PC-9 (cell line): ENCODE measurements at regions not wholly inside any gene's neighbourhood (a gene's known extent, or its start where the extent isn't known, plus 50 kb on each side); places are given as distances from the start of the nearest gene placed in this dataset.

ENCODE experiments used
- BruUV-seq: library from RNA; stranded (reverse); fragments of 400-500 nt; replicated peaks from 2 replicates; lab custom pipeline; 2021; lab: Mats Ljungman, UMichigan
- CTCF ChIA-PET: fragments of 300-600 bp; sonication (Branson Sonifier 250); formaldehyde crosslinking; loops from one replicate; lab custom pipeline; 2022; ENCODE audit warnings: antibody characterized with exemption; lab: Charles Lee
- POLR2A ChIA-PET: fragments of 300-600 bp; sonication (Branson Sonifier 250); formaldehyde crosslinking; loops from one replicate; lab custom pipeline; 2022; ENCODE audit warnings: antibody characterized with exemption; ENCODE audit not compliant: unreplicated experiment; lab: Charles Lee
- DNase-seq, 2 experiments: peaks; one replicate each; pipeline versions ENCODE4 v3.0.0 to v3.0.0-alpha.2; 2015 to 2022; ENCODE audit warnings: mixed read lengths in 1 of 2
- H2AFZ ChIP-seq: fragments of 200-600 bp; sonication (generic); 2 replicates; pipeline ENCODE4 v1.8.1; 2017; ENCODE audit warnings: antibody characterized with exemption
- H3F3A ChIP-seq: fragments of 200-600 bp; sonication (generic); 2 replicates; pipeline ENCODE4 v1.8.1; 2017; ENCODE audit warnings: antibody characterized with exemption, mild to moderate bottlenecking, low read depth; ENCODE audit not compliant: insufficient read depth
- H3K27ac ChIP-seq: fragments of 200-600 bp; sonication (generic); 2 replicates; pipeline ENCODE4 v1.6.1; 2016; ENCODE audit warnings: mixed run types
- H3K27me3 ChIP-seq: fragments of 200-600 bp; sonication (generic); 2 replicates; pipeline ENCODE4 v1.6.1; 2016; ENCODE audit warnings: low read depth, mixed run types; ENCODE audit not compliant: insufficient read depth
- H3K36me3 ChIP-seq: fragments of 200-600 bp; sonication (generic); 2 replicates; pipeline ENCODE4 v1.6.1; 2016; ENCODE audit warnings: low read depth, mixed run types
- H3K4me1 ChIP-seq: fragments of 200-600 bp; sonication (generic); replicated peaks from 2 replicates; pipeline ENCODE4 v1.6.1; 2016; ENCODE audit warnings: mixed run types; ENCODE audit not compliant: insufficient read depth
- H3K4me2 ChIP-seq: fragments of 200-600 bp; sonication (generic); 2 replicates; pipeline ENCODE4 v1.6.1; 2017; ENCODE audit warnings: mixed run types
- H3K4me3 ChIP-seq: fragments of 200-600 bp; sonication (generic); 2 replicates; pipeline ENCODE4 v1.6.1; 2016; ENCODE audit warnings: mixed run types
- H3K79me2 ChIP-seq: fragments of 200-600 bp; sonication (generic); 2 replicates; pipeline ENCODE4 v1.6.1; 2017; ENCODE audit warnings: low read depth, mixed run types
- H3K9me2 ChIP-seq: fragments of 200-600 bp; sonication (generic); 2 replicates; pipeline ENCODE4 v1.8.1; 2017; ENCODE audit warnings: mild to moderate bottlenecking; ENCODE audit not compliant: insufficient read depth
- H3K9me3 ChIP-seq: fragments of 200-600 bp; sonication (generic); 2 replicates; pipeline ENCODE4 v1.8.1; 2016; ENCODE audit warnings: low read depth; ENCODE audit not compliant: insufficient read depth
- H4K20me1 ChIP-seq: fragments of 200-600 bp; sonication (generic); 2 replicates; pipeline ENCODE4 v1.8.1; 2017; ENCODE audit not compliant: insufficient read depth
- EZH2 ChIP-seq: fragments of 200-600 bp; sonication (generic); IDR thresholded peaks from 2 replicates; pipeline ENCODE4 v1.8.0; 2017; ENCODE audit warnings: antibody characterized with exemption, low read depth
- intact Hi-C: fragments of 100-400 bp; cut with micrococcal nuclease; formaldehyde crosslinking; loops from one replicate; pipeline ENCODE4 v1.10.0; 2022; ENCODE audit not compliant: unreplicated experiment
- TF ChIP-seq, protein P1 (sequence below): fragments of 200-600 bp; sonication (generic); conservative IDR thresholded peaks from 2 replicates; pipeline ENCODE4 v1.6.1; 2017; ENCODE audit warnings: mixed run types, antibody characterized with exemption, mild to moderate bottlenecking, moderate library complexity

DNA sequence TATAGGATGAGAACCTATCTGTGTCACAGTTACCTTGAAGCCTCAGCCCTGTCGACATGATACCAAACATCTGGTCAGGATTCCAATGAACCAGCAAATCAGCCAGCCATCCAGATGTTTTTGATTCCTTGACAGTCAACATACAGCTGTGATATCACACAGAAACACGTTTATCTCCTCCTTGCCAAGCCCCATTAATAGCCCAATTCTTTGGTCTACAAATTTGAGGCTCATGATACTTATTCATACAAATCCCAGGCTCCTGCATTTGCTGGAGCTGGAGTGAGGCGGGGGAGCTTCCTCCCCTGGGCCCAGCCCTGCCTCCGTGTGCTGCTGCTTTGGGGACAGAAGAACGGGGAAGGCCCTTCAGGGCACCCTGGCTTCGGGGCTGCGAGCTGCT lies 611.6 kb upstream of the SALL3 start:
- BruUV-seq: no TSS peak
- POLR2A ChIA-PET: no interaction called here
- Histone ChIP-seq H3K4me1 (no peaks in the 10 kb centered on the region), H3K9me3 (no peaks in the 10 kb centered on the region), H3K36me3 (no peaks in the 10 kb centered on the region), H3K9me2 (no peaks in the 10 kb centered on the region), H3F3A (no peaks in the 10 kb centered on the region), H4K20me1 (no peaks in the 10 kb centered on the region), H2AFZ (no peak overlapping the region), H3K27ac (no peak overlapping the region), H3K4me3 (no peak overlapping the region), H3K79me2 (no peaks in the 10 kb centered on the region), H3K27me3 (peaks cover 48% of the 10 kb centered on the region), H3K4me2 (no peak overlapping the region)
- intact Hi-C loops: no loop called here
- no peak for DNase-seq
- CTCF ChIA-PET: no interaction called here
- TF ChIP-seq EZH2: no peak

GRCh38 chr18:78368726-78369125 lies 610.9 kb upstream of the SALL3 start:
- intact Hi-C loops: no loop called here
- ChIA-PET POLR2A (no interaction called here), CTCF (no interaction called here)
- Histone ChIP-seq H2AFZ (no peak overlapping the region), H3K4me2 (no peak overlapping the region), H3K9me2 (no peaks in the 10 kb centered on the region), H3F3A (no peaks in the 10 kb centered on the region), H3K27ac (no peak overlapping the region), H3K27me3 (peaks cover 42% of the 10 kb centered on the region), H3K79me2 (no peaks in the 10 kb centered on the region), H3K9me3 (no peaks in the 10 kb centered on the region), H3K4me1 (no peaks in the 10 kb centered on the region), H3K36me3 (no peaks in the 10 kb centered on the region), H4K20me1 (no peaks in the 10 kb centered on the region), H3K4me3 (no peak overlapping the region)
- TF ChIP-seq EZH2: no peak
- TF ChIP-seq, protein P1, sequence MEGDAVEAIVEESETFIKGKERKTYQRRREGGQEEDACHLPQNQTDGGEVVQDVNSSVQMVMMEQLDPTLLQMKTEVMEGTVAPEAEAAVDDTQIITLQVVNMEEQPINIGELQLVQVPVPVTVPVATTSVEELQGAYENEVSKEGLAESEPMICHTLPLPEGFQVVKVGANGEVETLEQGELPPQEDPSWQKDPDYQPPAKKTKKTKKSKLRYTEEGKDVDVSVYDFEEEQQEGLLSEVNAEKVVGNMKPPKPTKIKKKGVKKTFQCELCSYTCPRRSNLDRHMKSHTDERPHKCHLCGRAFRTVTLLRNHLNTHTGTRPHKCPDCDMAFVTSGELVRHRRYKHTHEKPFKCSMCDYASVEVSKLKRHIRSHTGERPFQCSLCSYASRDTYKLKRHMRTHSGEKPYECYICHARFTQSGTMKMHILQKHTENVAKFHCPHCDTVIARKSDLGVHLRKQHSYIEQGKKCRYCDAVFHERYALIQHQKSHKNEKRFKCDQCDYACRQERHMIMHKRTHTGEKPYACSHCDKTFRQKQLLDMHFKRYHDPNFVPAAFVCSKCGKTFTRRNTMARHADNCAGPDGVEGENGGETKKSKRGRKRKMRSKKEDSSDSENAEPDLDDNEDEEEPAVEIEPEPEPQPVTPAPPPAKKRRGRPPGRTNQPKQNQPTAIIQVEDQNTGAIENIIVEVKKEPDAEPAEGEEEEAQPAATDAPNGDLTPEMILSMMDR: no peak
- BruUV-seq: no TSS peak
- no peak for DNase-seq

DNA sequence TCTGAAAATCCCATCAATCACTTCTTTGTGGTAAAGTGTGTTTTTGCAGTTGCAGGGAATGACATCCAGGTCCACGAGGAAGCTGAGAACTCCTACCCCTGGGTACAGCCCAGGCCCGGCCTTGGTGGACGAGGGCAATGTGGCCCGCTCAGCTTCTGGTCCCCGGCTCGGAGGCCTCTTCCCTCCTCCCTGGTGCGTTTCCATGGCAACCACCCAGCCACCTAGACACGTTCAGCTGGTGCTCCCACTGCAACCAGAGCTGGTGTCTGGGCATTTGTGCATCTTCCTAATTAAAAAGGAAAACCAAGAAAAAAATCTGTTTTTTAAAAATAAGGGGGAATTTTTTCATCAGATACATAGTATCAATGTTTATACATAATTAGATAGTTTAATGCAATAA lies 603.6 kb upstream of the SALL3 start:
- no peaks in the 10 kb centered on the region for H3K4me1 ChIP-seq
- no peaks in the 10 kb centered on the region for H3F3A ChIP-seq
- no TSS peak for BruUV-seq
- H3K27ac ChIP-seq: no peak overlapping the region
- no peak overlapping the region for H3K4me2 ChIP-seq
- ChIA-PET POLR2A (no interaction called here), CTCF (no interaction called here)
- no peaks in the 10 kb centered on the region for H4K20me1 ChIP-seq
- H3K27me3 ChIP-seq: peaks cover 10% of the 10 kb centered on the region; the same call in 1 of the 2 replicates
- H3K4me3 ChIP-seq: no peak overlapping the region
- H3K79me2 ChIP-seq: no peaks in the 10 kb centered on the region
- no peak overlapping the region for H2AFZ ChIP-seq
- intact Hi-C loops: no loop called here
- H3K36me3 ChIP-seq: no peaks in the 10 kb centered on the region
- H3K9me2 ChIP-seq: no peaks in the 10 kb centered on the region; the same call in 1 of the 2 replicates
- TF ChIP-seq, protein P1: no peak
- no peak for TF ChIP-seq EZH2
- no peak for DNase-seq
- H3K9me3 ChIP-seq: no peaks in the 10 kb centered on the region

DNA sequence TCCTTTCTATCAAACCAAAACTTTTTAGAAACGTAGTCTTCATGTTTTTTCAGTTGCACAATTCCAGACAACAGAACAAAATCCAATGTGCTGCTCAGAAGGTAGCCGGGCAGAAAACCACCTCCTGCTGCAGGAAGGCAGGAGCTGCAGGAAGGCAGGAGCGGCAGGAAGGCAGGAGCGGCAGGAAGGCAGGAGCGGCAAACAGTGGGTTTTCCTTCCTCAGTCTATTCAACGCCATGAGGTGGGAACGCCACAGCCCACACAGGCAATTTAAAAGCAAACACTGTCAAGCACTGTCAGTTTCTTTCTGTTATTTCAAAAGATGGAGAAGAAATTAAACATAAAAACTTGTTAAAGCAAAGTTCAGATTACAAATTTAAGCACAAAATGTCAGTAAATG lies 601.2 kb upstream of the SALL3 start:
- POLR2A ChIA-PET: no interaction called here

More for the DNA sequence above, 601.2 kb upstream of the SALL3 start:
- H3K9me2 ChIP-seq: no peaks in the 10 kb centered on the region; the same call in 1 of the 2 replicates
- no peaks in the 10 kb centered on the region for H3K79me2 ChIP-seq
- no peak for DNase-seq
- CTCF ChIA-PET: no interaction called here
- no peak overlapping the region for H3K27ac ChIP-seq
- BruUV-seq: no TSS peak
- H4K20me1 ChIP-seq: no peaks in the 10 kb centered on the region
- peaks cover 10% of the 10 kb centered on the region; the same call in 1 of the 2 replicates for H3K27me3 ChIP-seq
- intact Hi-C loops: no loop called here
- H3K4me1 ChIP-seq: no peaks in the 10 kb centered on the region
- H3K36me3 ChIP-seq: no peaks in the 10 kb centered on the region
- no peak overlapping the region for H3K4me2 ChIP-seq
- H3K9me3 ChIP-seq: no peaks in the 10 kb centered on the region
- H2AFZ ChIP-seq: no peak overlapping the region
- no peaks in the 10 kb centered on the region for H3F3A ChIP-seq
- TF ChIP-seq EZH2: no peak
- TF ChIP-seq, protein P1: no peak
- H3K4me3 ChIP-seq: no peak overlapping the region
